WERI-Rb-1 (cell line): ENCODE measurements at regions not wholly inside any gene's neighbourhood (a gene's known extent, or its start where the extent isn't known, plus 50 kb on each side); places are given as distances from the start of the nearest gene placed in this dataset.
A peak's percentile ranks its signal among the peaks of the same experiment; 100 is the strongest.

ENCODE experiments used
- DNase-seq: peaks from one replicate; pipeline ENCODE4 v3.0.0-alpha.2; 2020
- H3K27ac ChIP-seq: fragments of 250-450 bp; sonication (Bioruptor Pico); 2 replicates; pipeline ENCODE4 v1.5.1; 2020; ENCODE audit warnings: mild to moderate bottlenecking, moderate library complexity
- H3K27me3 ChIP-seq: fragments of 250-450 bp; sonication (Bioruptor Pico); 2 replicates; pipeline ENCODE4 v1.5.1; 2021; ENCODE audit warnings: mild to moderate bottlenecking, low read depth, moderate library complexity; ENCODE audit not compliant: insufficient read depth, severe bottlenecking
- H3K36me3 ChIP-seq: fragments of 250-450 bp; sonication (Bioruptor Pico); 2 replicates; pipeline ENCODE4 v1.5.1; 2020; ENCODE audit warnings: mild to moderate bottlenecking, moderate library complexity
- H3K4me3 ChIP-seq: 2 replicates; pipeline ENCODE4 v1.5.1; 2011; ENCODE audit warnings: low read depth, mild to moderate bottlenecking, control low read depth, low read length
- H3K9me3 ChIP-seq: fragments of 250-450 bp; sonication (Bioruptor Pico); 2 replicates; pipeline ENCODE4 v1.5.1; 2021; ENCODE audit warnings: mild to moderate bottlenecking, moderate library complexity; ENCODE audit not compliant: severe bottlenecking
- CTCF ChIP-seq: IDR thresholded peaks from 2 replicates; pipeline ENCODE4 v1.5.1; 2011; ENCODE audit warnings: low read depth, mild to moderate bottlenecking, control low read depth, inconsistent platforms, low read length

- Histone ChIP-seq H3K9me3 (no peaks in the 10 kb centered on the region), H3K4me3 (no peak overlapping the region), H3K27ac (no peak overlapping the region), H3K36me3 (no peaks in the 10 kb centered on the region), H3K27me3 (peaks cover 12% of the 10 kb centered on the region)
- TF ChIP-seq CTCF: no peak
- DNase-seq: no peak
Observed at GRCh38 chr1:116834595-116834994, 75.1 kb upstream of the PTGFRN start.

GRCh38 chr1:116835161-116835560 is 74.6 kb upstream of the PTGFRN start:
- no peak for TF ChIP-seq CTCF
- Histone ChIP-seq H3K9me3 (no peaks in the 10 kb centered on the region), H3K36me3 (no peaks in the 10 kb centered on the region), H3K27ac (no peak overlapping the region), H3K4me3 (no peak overlapping the region), H3K27me3 (peaks cover 6% of the 10 kb centered on the region)
- no peak for DNase-seq

- TF ChIP-seq CTCF: no peak
- peaks cover 6% of the 10 kb centered on the region for H3K27me3 ChIP-seq
- no peak for DNase-seq
- H3K36me3 ChIP-seq: no peaks in the 10 kb centered on the region
- no peak overlapping the region for H3K4me3 ChIP-seq
- no peak overlapping the region for H3K27ac ChIP-seq
- H3K9me3 ChIP-seq: no peaks in the 10 kb centered on the region
Observed at GRCh38 chr1:116836099-116836498, 73.6 kb upstream of the PTGFRN start.

- H3K4me3 ChIP-seq: no peak overlapping the region
- no peak for TF ChIP-seq CTCF
- peaks cover 4% of the 10 kb centered on the region for H3K9me3 ChIP-seq
- H3K36me3 ChIP-seq: no peaks in the 10 kb centered on the region
- DNase-seq: no peak
- peaks cover 9% of the 10 kb centered on the region for H3K27me3 ChIP-seq
- no peak overlapping the region for H3K27ac ChIP-seq
Observed at GRCh38 chr1:116841569-116842344, 68.0 kb upstream of the PTGFRN start.

GRCh38 chr1:116842654-116843053 is 67.1 kb upstream of the PTGFRN start:
- DNase-seq: no peak
- Histone ChIP-seq H3K36me3 (no peaks in the 10 kb centered on the region), H3K4me3 (no peak overlapping the region), H3K27ac (no peak overlapping the region), H3K9me3 (peaks cover 4% of the 10 kb centered on the region), H3K27me3 (peaks cover 9% of the 10 kb centered on the region)
- TF ChIP-seq CTCF: peak; percentile 17; the same call in 1 of the 2 replicates

- Histone ChIP-seq H3K27me3 (peaks cover 5% of the 10 kb centered on the region), H3K9me3 (peaks cover 4% of the 10 kb centered on the region), H3K4me3 (no peak overlapping the region), H3K36me3 (no peaks in the 10 kb centered on the region), H3K27ac (no peak overlapping the region)
- TF ChIP-seq CTCF: no peak
- no peak for DNase-seq
Observed at GRCh38 chr1:116844775-116845174, 64.9 kb upstream of the PTGFRN start.
